GM12878 (cell line): ENCODE measurements at regions not wholly inside any gene's neighbourhood (a gene's known extent, or its start where the extent isn't known, plus 50 kb on each side); places are given as distances from the start of the nearest gene placed in this dataset.

ENCODE experiments used
- ATAC-seq: fragments of 200-7000 bp; cut with Tn5 transposase; 3 replicates; pipeline ENCODE4 v1.9.1; 2020; ENCODE audit warnings: mild to moderate bottlenecking, moderate library complexity
- BruUV-seq: library from RNA; stranded (reverse); fragments of 400-500 nt; replicated peaks from 2 replicates; lab custom pipeline; 2021; lab: Mats Ljungman, UMichigan
- CTCF ChIA-PET: fragments of 300-600 bp; sonication (Branson Sonifier 250); formaldehyde crosslinking; extraction: SDS; loops from one replicate; lab custom pipeline; 2021; ENCODE audit warnings: inconsistent platforms; lab: Yijun Ruan, JAX
- POLR2A ChIA-PET: fragments of 350-600 bp; formaldehyde crosslinking; extraction: SDS; loops from one replicate; lab custom pipeline; 2021; ENCODE audit warnings: inconsistent platforms; lab: Charles Lee
- RAD21 ChIA-PET: fragments of 300-600 bp; sonication (Branson Sonifier 250); formaldehyde crosslinking; loops from one replicate; lab custom pipeline; 2023; ENCODE audit warnings: antibody characterized with exemption; ENCODE audit not compliant: unreplicated experiment; lab: Charles Lee
- SMC1A ChIA-PET: fragments of 300-600 bp; sonication (Branson Sonifier 250); formaldehyde crosslinking; loops from one replicate; lab custom pipeline; 2023; ENCODE audit not compliant: unreplicated experiment, uncharacterized antibody; lab: Charles Lee
- DNase-seq: peaks from one replicate; pipeline ENCODE4 v3.0.0-alpha.2; 2011; ENCODE audit warnings: low read depth, low spot score
- FAIRE-seq: peaks from 3 replicates; lab custom pipeline; 2011; peaks lifted over from hg19 to GRCh38; lab: Jason Lieb, UNC
- H2AFZ ChIP-seq: 2 replicates; pipeline ENCODE4 v1.6.0; 2011; ENCODE audit warnings: low read depth, low read length, control low read depth; ENCODE audit not compliant: control insufficient read depth
- H3K27ac ChIP-seq: 2 replicates; pipeline ENCODE4 v1.5.1; 2011; ENCODE audit warnings: control low read depth; ENCODE audit not compliant: control insufficient read depth, insufficient read depth
- H3K27me3 ChIP-seq, 2 experiments: replicated peaks in 1 of 2; 2 replicates each; pipeline versions ENCODE4 v1.6.0 to v1.6.1; 2011; ENCODE audit warnings: low read length in 1 of 2; ENCODE audit not compliant: control insufficient read depth in 2 of 2, insufficient read depth in 2 of 2
- H3K36me3 ChIP-seq, 2 experiments: 2 replicates each; pipeline ENCODE4 v1.5.1; 2011; ENCODE audit warnings: low read length in 1 of 2; ENCODE audit not compliant: control insufficient read depth in 2 of 2, insufficient read depth in 2 of 2
- H3K4me1 ChIP-seq: 2 replicates; pipeline ENCODE4 v1.6.1; 2011; ENCODE audit warnings: mild to moderate bottlenecking, low read length, moderate library complexity, mixed read lengths; ENCODE audit not compliant: control insufficient read depth, insufficient read depth
- H3K4me2 ChIP-seq: 2 replicates; pipeline ENCODE4 v1.6.0; 2011; ENCODE audit warnings: control low read depth; ENCODE audit not compliant: control insufficient read depth, insufficient read depth
- H3K4me3 ChIP-seq: fragments of 200-600 bp; sonication (generic); 2 replicates; pipeline ENCODE4 v1.5.1; 2016
- H3K79me2 ChIP-seq: 2 replicates; pipeline ENCODE4 v1.6.0; 2011; ENCODE audit warnings: low read length; ENCODE audit not compliant: control insufficient read depth, insufficient read depth
- H3K9ac ChIP-seq: 2 replicates; pipeline ENCODE4 v1.8.0; 2011; ENCODE audit warnings: low read length, control low read depth, mixed read lengths; ENCODE audit not compliant: control insufficient read depth, insufficient read depth
- H3K9me3 ChIP-seq: replicated peaks from 3 replicates; pipeline ENCODE4 v1.5.1; 2011; ENCODE audit warnings: mild to moderate bottlenecking, low read length; ENCODE audit not compliant: control insufficient read depth, insufficient read depth
- H4K20me1 ChIP-seq: 2 replicates; pipeline ENCODE4 v1.6.0; 2011; ENCODE audit not compliant: control insufficient read depth, insufficient read depth
- BACH1 ChIP-seq: fragments of 450-650 bp; IDR thresholded peaks from 2 replicates; pipeline ENCODE4 v1.6.1; 2017; ENCODE audit warnings: mild to moderate bottlenecking, borderline replicate concordance
- CTCF ChIP-seq, 3 experiments: IDR thresholded peaks in 2 of 3; conservative IDR thresholded peaks in 1 of 3; 2 replicates each; pipeline ENCODE4 v1.5.1; 2011; ENCODE audit warnings: low read depth in 3 of 3, low read length in 3 of 3, mild to moderate bottlenecking in 3 of 3, control low read depth in 2 of 3, moderate library complexity in 2 of 3, inconsistent platforms in 1 of 3, mixed read lengths in 1 of 3; ENCODE audit not compliant: control insufficient read depth in 2 of 3, insufficient read depth in 1 of 3; ENCODE audit errors: extremely low read depth in 1 of 3
- ELK1 ChIP-seq: IDR thresholded peaks from 2 replicates; pipeline ENCODE4 v1.6.1; 2012; ENCODE audit warnings: low read depth, low read length, improper control_type of control experiment
- ETV6 ChIP-seq, 2 experiments: fragments of 450-650 bp in 1 of 2; IDR thresholded peaks in 1 of 2; conservative IDR thresholded peaks in 1 of 2; 2 replicates each; pipeline ENCODE4 v1.6.1; 2014; ENCODE audit warnings: antibody characterized with exemption in 1 of 2, borderline replicate concordance in 1 of 2, low read depth in 1 of 2, mild to moderate bottlenecking in 1 of 2, moderate library complexity in 1 of 2
- IRF3 ChIP-seq: fragments of 450-650 bp; IDR thresholded peaks from 2 replicates; pipeline ENCODE4 v1.6.1; 2014; ENCODE audit warnings: mild to moderate bottlenecking
- PAX8 ChIP-seq: fragments of 450-650 bp; IDR thresholded peaks from 2 replicates; pipeline ENCODE4 v1.6.1; 2017; ENCODE audit warnings: mild to moderate bottlenecking, moderate library complexity
- RAD21 ChIP-seq: IDR thresholded peaks from 2 replicates; pipeline ENCODE4 v1.6.1; 2011; ENCODE audit warnings: mild to moderate bottlenecking, low read depth, low read length, moderate library complexity; ENCODE audit not compliant: insufficient read depth
- RCOR1 ChIP-seq: conservative IDR thresholded peaks from 2 replicates; pipeline ENCODE4 v1.6.1; 2012; ENCODE audit warnings: low read depth, low read length, improper control_type of control experiment
- SMC3 ChIP-seq: IDR thresholded peaks from 2 replicates; pipeline ENCODE4 v1.6.1; 2011; ENCODE audit warnings: low read length, improper control_type of control experiment, borderline replicate concordance
- SPI1 ChIP-seq: IDR thresholded peaks from 2 replicates; pipeline ENCODE4 v1.6.1; 2011; ENCODE audit warnings: low read depth, mild to moderate bottlenecking, low read length, moderate library complexity, borderline replicate concordance; ENCODE audit not compliant: insufficient read depth
- TCF3 ChIP-seq: IDR thresholded peaks from 2 replicates; pipeline ENCODE4 v1.6.1; 2012; ENCODE audit warnings: low read depth, mild to moderate bottlenecking, low read length, borderline replicate concordance; ENCODE audit not compliant: insufficient read depth
- TCF7 ChIP-seq: IDR thresholded peaks from 2 replicates; pipeline ENCODE4 v1.6.1; 2014; ENCODE audit warnings: antibody characterized with exemption, borderline replicate concordance
- WGBS: methylation state at CpG from one replicate; pipeline ENCODE4 v1.1.6; 2016; ENCODE audit warnings: low lambda C conversion rate; ENCODE audit not compliant: insufficient replicate concordance, insufficient coverage; ENCODE audit errors: missing lambda C conversion rate; 5-methylcytosine and 5-hydroxymethylcytosine counted together
- in situ Hi-C: fragments of 300-500 bp; cut with MboI; formaldehyde crosslinking; loops from 9 replicates; pipeline ENCODE4 v1.14.3; 2018; ENCODE audit warnings: mixed read lengths
- intact Hi-C: fragments of 100-400 bp; cut with micrococcal nuclease; formaldehyde crosslinking; loops from one replicate; pipeline ENCODE4 v1.14.2; 2022; ENCODE audit not compliant: unreplicated experiment

GRCh38 chr19:29263305-29264135, 50.6 kb upstream of the UQCRFS1 start:
- H3K4me3 ChIP-seq = no peak overlapping the region
- H3K4me2 ChIP-seq = no peak overlapping the region
- DNase-seq (no peak), FAIRE-seq (no peak), ATAC-seq (peak; percentile 41; the same call in 2 of the 3 replicates)
- H3K79me2 ChIP-seq = no peaks in the 10 kb centered on the region
- CTCF ChIA-PET = interaction anchor here (0.6 to 4.3 kb wide), 29 partner anchors 9 to 1297 kb away, joined by 3 to 34 read pairs (median 3); no protein-coding TSS in a partner anchor
- no peaks in the 10 kb centered on the region for H3K4me1 ChIP-seq
- TF ChIP-seq RAD21 (peak; percentile 56), SMC3 (peak; percentile 56; the same call in 1 of the 2 replicates), TCF3 (no peak), BACH1 (no peak), CTCF (IDR thresholded peaks at IDR 0.05 in 2 of 3, conservative IDR thresholded peaks at IDR 0.05 in 1 of 3; ENCODE audit: control insufficient read depth in 2 of 3, extremely low read depth in 1 of 3, insufficient read depth in 1 of 3, low read depth in 3 of 3, low read length in 3 of 3) (peak; percentile 68 to 78 (median 76)), IRF3 (no peak), SPI1 (no peak), ETV6 (conservative IDR thresholded peaks at IDR 0.05 in 1 of 2, IDR thresholded peaks at IDR 0.05 in 1 of 2; ENCODE audit: borderline replicate concordance in 1 of 2, low read depth in 1 of 2) (no peak), RCOR1 (no peak), TCF7 (no peak), PAX8 (no peak), ELK1 (no peak)
- no peaks in the 10 kb centered on the region for H3K36me3 ChIP-seq
- H2AFZ ChIP-seq = no peak overlapping the region
- H3K9me3 ChIP-seq = no peaks in the 10 kb centered on the region; the same call in 2 of the 3 replicates
- SMC1A ChIA-PET = interaction anchor here (1.1 to 1.8 kb wide), 3 partner anchors 8 to 526 kb away, joined by 3 to 15 read pairs (median 4); no protein-coding TSS in a partner anchor
- POLR2A ChIA-PET = interaction anchor here (0.6 kb wide), 1 partner anchor 21 kb away, joined by 4 read pairs; no protein-coding TSS in a partner anchor
- no TSS peak for BruUV-seq
- WGBS = 11% methylated on average over 8 of the region's 8 CpGs
- in situ Hi-C loops = no loop called here
- no peaks in the 10 kb centered on the region for H3K27me3 ChIP-seq
- RAD21 ChIA-PET = interaction anchor here (0.6 to 1.9 kb wide), 5 partner anchors 15 to 526 kb away, joined by 3 to 14 read pairs (median 3); no protein-coding TSS in a partner anchor
- H3K9ac ChIP-seq = no peak overlapping the region
- no peaks in the 10 kb centered on the region for H4K20me1 ChIP-seq
- H3K27ac ChIP-seq = no peak overlapping the region
- intact Hi-C loops = loop anchor here (5.0 kb wide), 1 partner anchor 526 kb away; no protein-coding TSS in a partner anchor
